ENCODE measurements at regions not wholly inside any gene's neighbourhood (a gene's known extent, or its start where the extent isn't known, plus 50 kb on each side); places are given as distances from the start of the nearest gene placed in this dataset.

DNA sequence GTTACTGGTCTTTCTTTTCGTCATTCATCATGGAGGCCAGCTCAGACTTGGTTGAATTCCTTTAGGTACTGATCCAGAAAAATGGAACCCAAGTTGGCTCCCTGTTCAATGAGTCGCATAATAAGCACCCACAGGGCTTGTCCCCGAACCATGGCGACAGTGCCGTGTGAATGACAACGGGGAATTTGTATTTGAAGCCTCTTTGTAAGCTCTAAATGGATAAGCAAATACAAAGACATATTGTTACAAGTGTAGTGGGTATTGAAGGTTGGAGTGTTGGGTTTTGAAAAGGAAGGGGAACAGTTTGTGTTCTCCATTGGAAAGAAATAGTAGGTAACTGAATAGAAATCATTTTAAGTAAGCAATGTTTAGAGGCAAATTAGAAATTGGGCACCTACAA lies 288.9 kb downstream of the SLC4A3 start:
- Histone ChIP-seq H3K79me2 (ENCODE audit: insufficient read depth, low read length) (no peaks in the 10 kb centered on the region), H3K4me2 (ENCODE audit: insufficient read depth, low read length) (no peak overlapping the region), H3K36me3 (ENCODE audit: insufficient read depth, low read length) (no peaks in the 10 kb centered on the region), H3K27ac (ENCODE audit: low read depth, low read length) (no peak overlapping the region), H3K27me3 (ENCODE audit: insufficient read depth, low read length) (no peaks in the 10 kb centered on the region), H3K4me1 (ENCODE audit: insufficient read depth, low read length) (no peaks in the 10 kb centered on the region), H3K9me3 (ENCODE audit: low read depth, low read length) (no peaks in the 10 kb centered on the region), H3K4me3 (ENCODE audit: insufficient read depth, low read length) (no peak overlapping the region), H4K20me1 (ENCODE audit: insufficient read depth, low read length) (no peaks in the 10 kb centered on the region), H2AFZ (ENCODE audit: low read length) (no peak overlapping the region)
- no peak for TF ChIP-seq CTCF (IDR thresholded peaks at IDR 0.05; ENCODE audit: extremely low read depth, low read depth, low read length)
- DNase-seq (ENCODE audit: insufficient read length, low spot score, missing footprints), result no peak

DNA sequence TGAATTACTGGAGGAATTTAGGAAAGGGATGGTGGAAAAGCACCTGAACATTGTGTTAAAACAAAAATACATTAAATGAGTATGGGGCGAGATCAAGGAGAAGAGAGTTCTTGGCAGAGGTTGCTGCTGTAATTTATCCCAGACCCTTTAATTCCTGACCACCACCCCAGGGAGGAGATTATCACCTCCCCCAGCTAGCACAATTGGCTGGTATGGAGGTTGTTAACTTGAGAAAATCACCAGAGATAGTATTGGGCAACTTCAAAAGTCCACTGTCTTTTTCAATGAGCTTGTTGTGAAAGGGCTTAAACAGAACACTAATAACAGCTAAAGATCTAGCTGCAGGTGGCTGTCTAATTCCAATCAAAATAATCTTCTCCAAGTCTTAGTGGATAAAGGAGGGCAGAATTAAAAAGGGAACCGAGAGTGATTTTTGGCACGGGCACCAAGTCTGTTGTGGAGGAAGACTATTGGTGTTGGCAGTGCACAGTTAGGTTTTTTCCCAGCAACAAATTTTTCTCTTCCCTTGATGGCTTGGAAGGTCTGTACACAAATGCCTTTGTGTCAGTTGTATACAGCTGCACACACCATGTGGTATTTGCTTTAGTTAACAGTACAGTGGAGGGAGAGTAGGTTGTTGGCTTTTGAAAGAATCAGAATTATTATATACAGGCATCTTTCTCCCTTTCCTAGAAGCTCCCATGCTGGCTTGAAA lies 289.5 kb downstream of the SLC4A3 start:
- Histone ChIP-seq H3K79me2 (ENCODE audit: insufficient read depth, low read length) (no peaks in the 10 kb centered on the region), H3K27me3 (ENCODE audit: insufficient read depth, low read length) (no peaks in the 10 kb centered on the region), H3K27ac (ENCODE audit: low read depth, low read length) (no peak overlapping the region), H3K9me3 (ENCODE audit: low read depth, low read length) (no peaks in the 10 kb centered on the region), H3K36me3 (ENCODE audit: insufficient read depth, low read length) (no peaks in the 10 kb centered on the region), H3K4me1 (ENCODE audit: insufficient read depth, low read length) (no peaks in the 10 kb centered on the region), H2AFZ (ENCODE audit: low read length) (no peak overlapping the region), H3K4me2 (ENCODE audit: insufficient read depth, low read length) (no peak overlapping the region), H4K20me1 (ENCODE audit: insufficient read depth, low read length) (no peaks in the 10 kb centered on the region), H3K4me3 (ENCODE audit: insufficient read depth, low read length) (no peak overlapping the region)
- DNase-seq (ENCODE audit: insufficient read length, low spot score, missing footprints), result no peak
- no peak for TF ChIP-seq CTCF (IDR thresholded peaks at IDR 0.05; ENCODE audit: extremely low read depth, low read depth, low read length)

- no peaks in the 10 kb centered on the region for H3K79me2 ChIP-seq (ENCODE audit: insufficient read depth, low read length)
- H3K4me3 ChIP-seq (ENCODE audit: insufficient read depth, low read length), result no peak overlapping the region
- TF ChIP-seq CTCF (IDR thresholded peaks at IDR 0.05; ENCODE audit: extremely low read depth, low read depth, low read length), result no peak
- no peaks in the 10 kb centered on the region for H3K36me3 ChIP-seq (ENCODE audit: insufficient read depth, low read length)
- H4K20me1 ChIP-seq (ENCODE audit: insufficient read depth, low read length), result no peaks in the 10 kb centered on the region
- no peaks in the 10 kb centered on the region for H3K4me1 ChIP-seq (ENCODE audit: insufficient read depth, low read length)
- no peaks in the 10 kb centered on the region for H3K9me3 ChIP-seq (ENCODE audit: low read depth, low read length)
- H3K27me3 ChIP-seq (ENCODE audit: insufficient read depth, low read length), result no peaks in the 10 kb centered on the region
- DNase-seq (ENCODE audit: insufficient read length, low spot score, missing footprints), result no peak
- H2AFZ ChIP-seq (ENCODE audit: low read length), result no peak overlapping the region
- no peak overlapping the region for H3K4me2 ChIP-seq (ENCODE audit: insufficient read depth, low read length)
- H3K27ac ChIP-seq (ENCODE audit: low read depth, low read length), result no peak overlapping the region
These were observed 290.8 kb downstream of the SLC4A3 start for GRCh38 chr2:219918254-219918653.

- no peak overlapping the region for H3K4me2 ChIP-seq (ENCODE audit: insufficient read depth, low read length)
These were observed 291.5 kb downstream of the SLC4A3 start for GRCh38 chr2:219918944-219919343.

More at GRCh38 chr2:219918944-219919343, 291.5 kb downstream of the SLC4A3 start:
- Histone ChIP-seq H3K36me3 (ENCODE audit: insufficient read depth, low read length) (no peaks in the 10 kb centered on the region), H3K9me3 (ENCODE audit: low read depth, low read length) (no peaks in the 10 kb centered on the region), H4K20me1 (ENCODE audit: insufficient read depth, low read length) (no peaks in the 10 kb centered on the region), H3K79me2 (ENCODE audit: insufficient read depth, low read length) (no peaks in the 10 kb centered on the region), H3K4me1 (ENCODE audit: insufficient read depth, low read length) (no peaks in the 10 kb centered on the region), H3K27ac (ENCODE audit: low read depth, low read length) (no peak overlapping the region), H2AFZ (ENCODE audit: low read length) (no peak overlapping the region), H3K4me3 (ENCODE audit: insufficient read depth, low read length) (no peak overlapping the region), H3K27me3 (ENCODE audit: insufficient read depth, low read length) (no peaks in the 10 kb centered on the region)
- no peak for DNase-seq (ENCODE audit: insufficient read length, low spot score, missing footprints)
- TF ChIP-seq CTCF (IDR thresholded peaks at IDR 0.05; ENCODE audit: extremely low read depth, low read depth, low read length), result no peak
